ENCODE measurements at regions not wholly inside any gene's neighbourhood (a gene's known extent, or its start where the extent isn't known, plus 50 kb on each side); places are given as distances from the start of the nearest gene placed in this dataset.

- Mint-ChIP-seq H3K4me1 (peaks cover 21% of the 10 kb centered on the region), H3K9me3 (peaks cover 30% of the 10 kb centered on the region), H3K27ac (no peak overlapping the region), H3K36me3 (ENCODE audit: low read depth) (peaks cover 21% of the 10 kb centered on the region), H3K27me3 (ENCODE audit: insufficient read depth, low read depth, poor library complexity) (peaks cover 3% of the 10 kb centered on the region), H3K4me3 (no peak overlapping the region)
- Histone ChIP-seq H3K79me2 (replicated peaks; ENCODE audit: insufficient read depth) (no peaks in the 10 kb centered on the region), H3K4me3 (no peak overlapping the region), H3K27me3 (ENCODE audit: insufficient read depth) (no peaks in the 10 kb centered on the region), H3K4me2 (no peak overlapping the region), H3K27ac (ENCODE audit: low read depth) (no peak overlapping the region), H3K36me3 (ENCODE audit: insufficient read depth) (no peaks in the 10 kb centered on the region), H3F3A (replicated peaks; ENCODE audit: low read depth) (no peaks in the 10 kb centered on the region), H2AFZ (no peak overlapping the region), H3K4me1 (ENCODE audit: insufficient read depth) (peaks cover 4% of the 10 kb centered on the region; the same call in 1 of the 2 replicates), H3K9me2 (ENCODE audit: insufficient read depth) (peaks cover 10% of the 10 kb centered on the region; the same call in 1 of the 2 replicates), H4K20me1 (replicated peaks; ENCODE audit: insufficient read depth) (no peaks in the 10 kb centered on the region)
- ATAC-seq, result no peak
- DNase-seq (ENCODE audit: low spot score), result no peak
- TF ChIP-seq JUNB (IDR thresholded peaks at IDR 0.05; ENCODE audit: unreplicated experiment) (no peak), ZNF331 (CRISPR knock-in tag; IDR thresholded peaks at IDR 0.05; ENCODE audit: low read depth) (no peak), CREB1 (CRISPR knock-in tag; IDR thresholded peaks at IDR 0.05; ENCODE audit: low read depth) (no peak), STAT1 (IDR thresholded peaks at IDR 0.05; ENCODE audit: unreplicated experiment) (no peak), NANOG (IDR thresholded peaks at IDR 0.05; ENCODE audit: borderline replicate concordance) (no peak), REST (IDR thresholded peaks at IDR 0.05; ENCODE audit: unreplicated experiment) (no peak)
- TF ChIP-seq, protein P1, sequence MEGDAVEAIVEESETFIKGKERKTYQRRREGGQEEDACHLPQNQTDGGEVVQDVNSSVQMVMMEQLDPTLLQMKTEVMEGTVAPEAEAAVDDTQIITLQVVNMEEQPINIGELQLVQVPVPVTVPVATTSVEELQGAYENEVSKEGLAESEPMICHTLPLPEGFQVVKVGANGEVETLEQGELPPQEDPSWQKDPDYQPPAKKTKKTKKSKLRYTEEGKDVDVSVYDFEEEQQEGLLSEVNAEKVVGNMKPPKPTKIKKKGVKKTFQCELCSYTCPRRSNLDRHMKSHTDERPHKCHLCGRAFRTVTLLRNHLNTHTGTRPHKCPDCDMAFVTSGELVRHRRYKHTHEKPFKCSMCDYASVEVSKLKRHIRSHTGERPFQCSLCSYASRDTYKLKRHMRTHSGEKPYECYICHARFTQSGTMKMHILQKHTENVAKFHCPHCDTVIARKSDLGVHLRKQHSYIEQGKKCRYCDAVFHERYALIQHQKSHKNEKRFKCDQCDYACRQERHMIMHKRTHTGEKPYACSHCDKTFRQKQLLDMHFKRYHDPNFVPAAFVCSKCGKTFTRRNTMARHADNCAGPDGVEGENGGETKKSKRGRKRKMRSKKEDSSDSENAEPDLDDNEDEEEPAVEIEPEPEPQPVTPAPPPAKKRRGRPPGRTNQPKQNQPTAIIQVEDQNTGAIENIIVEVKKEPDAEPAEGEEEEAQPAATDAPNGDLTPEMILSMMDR (conservative IDR thresholded peaks at IDR 0.05; ENCODE audit: low read depth in 2 of 2), result no peak
These were observed 191.2 kb downstream of the ACTL7B start for GRCh38 chr9:108664309-108665255.

DNA sequence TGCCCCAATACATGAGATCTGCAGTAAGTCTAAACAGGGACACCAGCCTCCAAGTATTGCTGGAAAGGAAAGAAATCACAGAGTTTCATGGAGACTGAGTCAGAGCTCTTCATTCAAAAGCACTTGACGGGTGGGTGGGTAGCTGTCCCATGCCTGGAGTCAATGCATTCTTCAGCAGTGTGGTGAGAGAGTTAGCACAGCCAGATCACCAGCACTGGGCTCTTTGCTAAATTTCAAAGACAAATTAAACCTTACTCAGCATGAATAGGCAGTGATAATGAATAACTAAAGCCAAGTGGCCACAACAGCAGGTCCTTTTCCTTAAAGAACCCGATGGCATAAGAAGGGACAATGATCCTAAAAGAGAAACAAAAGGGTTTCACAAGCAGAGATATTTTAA lies 192.4 kb downstream of the ACTL7B start:
- Histone ChIP-seq H3K27ac (ENCODE audit: low read depth) (no peak overlapping the region), H3F3A (replicated peaks; ENCODE audit: low read depth) (no peaks in the 10 kb centered on the region), H3K4me3 (no peak overlapping the region), H2AFZ (no peak overlapping the region), H4K20me1 (replicated peaks; ENCODE audit: insufficient read depth) (no peaks in the 10 kb centered on the region), H3K4me1 (ENCODE audit: insufficient read depth) (peaks cover 4% of the 10 kb centered on the region; the same call in 1 of the 2 replicates), H3K4me2 (no peak overlapping the region), H3K27me3 (ENCODE audit: insufficient read depth) (no peaks in the 10 kb centered on the region), H3K9me2 (ENCODE audit: insufficient read depth) (peaks cover 10% of the 10 kb centered on the region; the same call in 1 of the 2 replicates), H3K79me2 (replicated peaks; ENCODE audit: insufficient read depth) (no peaks in the 10 kb centered on the region), H3K36me3 (ENCODE audit: insufficient read depth) (no peaks in the 10 kb centered on the region)
- Mint-ChIP-seq H3K4me1 (peaks cover 21% of the 10 kb centered on the region), H3K9me3 (peaks cover 41% of the 10 kb centered on the region), H3K4me3 (no peak overlapping the region), H3K36me3 (ENCODE audit: low read depth) (peaks cover 30% of the 10 kb centered on the region), H3K27me3 (ENCODE audit: insufficient read depth, low read depth, poor library complexity) (peaks cover 3% of the 10 kb centered on the region), H3K27ac (no peak overlapping the region)
- DNase-seq (ENCODE audit: low spot score), result no peak
- no peak; the same call in 1 of the 3 replicates for ATAC-seq
- TF ChIP-seq REST (IDR thresholded peaks at IDR 0.05; ENCODE audit: unreplicated experiment) (no peak), EZH2phosphoT487 (IDR thresholded peaks at IDR 0.05; ENCODE audit: unreplicated experiment) (no peak), CREB1 (CRISPR knock-in tag; IDR thresholded peaks at IDR 0.05; ENCODE audit: low read depth) (no peak)

Measured in GM23338 (cell line).